ENCODE measurements at regions not wholly inside any gene's neighbourhood (a gene's known extent, or its start where the extent isn't known, plus 50 kb on each side); places are given as distances from the start of the nearest gene placed in this dataset.
"Not testable (repeated sequence)": the region's sequence is repeated elsewhere in the genome, so short reads cannot be mapped to it uniquely, and the experiment has no call there.

DNA sequence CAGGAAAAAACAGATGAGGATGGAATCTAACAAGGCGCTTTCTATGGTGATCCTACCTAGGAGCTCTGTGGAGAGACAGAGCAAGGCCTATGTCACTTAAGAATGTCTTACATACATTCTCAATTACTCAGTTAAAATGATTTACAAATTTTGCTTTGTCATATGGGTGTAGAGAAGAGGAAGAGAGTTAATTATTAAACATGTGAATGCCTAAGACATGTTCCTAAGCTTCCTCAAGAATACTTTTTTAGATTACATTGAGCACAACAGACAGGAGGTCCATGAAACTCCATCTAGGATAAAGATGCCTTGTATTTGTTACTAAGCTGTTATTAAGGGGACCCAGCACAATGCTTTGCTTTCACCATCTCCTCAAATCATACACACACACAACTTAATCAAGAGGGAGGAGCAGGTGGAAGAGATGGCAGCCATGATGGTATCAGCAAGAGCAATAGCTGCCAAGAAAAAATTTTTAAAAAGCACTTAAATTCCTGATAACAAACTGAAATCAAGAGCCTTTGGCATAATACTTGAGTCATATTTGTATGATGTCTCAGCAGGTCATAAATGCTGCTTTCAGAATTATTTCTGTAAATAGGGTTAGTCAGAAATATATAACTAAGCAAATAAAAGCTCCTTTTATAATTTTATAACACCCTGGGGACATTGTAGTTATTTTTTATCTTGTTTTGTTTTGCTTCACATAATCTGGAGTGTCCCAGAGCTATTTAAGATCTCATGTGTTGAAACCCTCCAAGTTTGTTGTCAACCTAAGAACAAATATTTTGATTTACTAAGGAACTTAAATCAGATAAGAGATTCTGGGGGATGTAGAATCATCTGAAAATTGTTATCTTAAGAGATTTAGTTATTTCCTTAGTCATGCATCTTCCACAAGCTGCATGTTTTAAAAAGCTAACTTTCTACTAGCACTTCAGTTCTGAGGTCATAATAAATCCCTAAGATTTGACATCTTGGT is 70.0 kb upstream of the CD2AP start:
- no peak for DNase-seq (ENCODE audit: low spot score)

DNA sequence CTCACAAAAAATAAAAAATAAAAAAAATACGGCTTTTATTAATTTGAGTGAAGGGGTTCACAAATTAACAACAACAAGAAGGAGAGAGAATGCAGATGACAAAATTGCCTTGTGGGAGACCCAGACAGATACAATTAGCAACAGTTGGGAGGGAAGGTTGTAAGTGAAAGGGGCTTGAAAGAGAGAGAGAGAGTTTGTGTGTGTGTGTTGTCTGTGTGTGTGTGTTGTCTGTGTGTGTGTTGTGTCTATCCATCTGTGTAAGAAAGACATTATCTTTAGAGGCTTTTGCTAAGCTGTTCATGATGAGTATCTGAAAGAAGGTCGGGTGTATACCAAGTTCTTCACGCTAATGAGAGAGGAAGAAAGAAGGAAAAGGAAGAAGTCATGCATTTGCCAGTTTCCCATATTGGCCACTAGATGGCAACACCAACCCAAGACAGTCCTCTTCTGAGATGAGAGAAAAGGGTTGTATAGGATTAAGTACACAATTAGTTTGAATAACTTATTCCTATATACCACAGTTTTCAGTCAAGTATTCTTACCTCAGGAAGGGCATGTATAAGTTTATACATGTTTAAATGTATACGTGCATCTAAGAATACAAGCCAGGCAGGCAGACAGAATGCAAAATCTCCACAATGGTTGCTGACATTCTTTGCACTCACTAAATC is 63.7 kb upstream of the CD2AP start:
- DNase-seq (ENCODE audit: low spot score), result peak; percentile 71

DNA sequence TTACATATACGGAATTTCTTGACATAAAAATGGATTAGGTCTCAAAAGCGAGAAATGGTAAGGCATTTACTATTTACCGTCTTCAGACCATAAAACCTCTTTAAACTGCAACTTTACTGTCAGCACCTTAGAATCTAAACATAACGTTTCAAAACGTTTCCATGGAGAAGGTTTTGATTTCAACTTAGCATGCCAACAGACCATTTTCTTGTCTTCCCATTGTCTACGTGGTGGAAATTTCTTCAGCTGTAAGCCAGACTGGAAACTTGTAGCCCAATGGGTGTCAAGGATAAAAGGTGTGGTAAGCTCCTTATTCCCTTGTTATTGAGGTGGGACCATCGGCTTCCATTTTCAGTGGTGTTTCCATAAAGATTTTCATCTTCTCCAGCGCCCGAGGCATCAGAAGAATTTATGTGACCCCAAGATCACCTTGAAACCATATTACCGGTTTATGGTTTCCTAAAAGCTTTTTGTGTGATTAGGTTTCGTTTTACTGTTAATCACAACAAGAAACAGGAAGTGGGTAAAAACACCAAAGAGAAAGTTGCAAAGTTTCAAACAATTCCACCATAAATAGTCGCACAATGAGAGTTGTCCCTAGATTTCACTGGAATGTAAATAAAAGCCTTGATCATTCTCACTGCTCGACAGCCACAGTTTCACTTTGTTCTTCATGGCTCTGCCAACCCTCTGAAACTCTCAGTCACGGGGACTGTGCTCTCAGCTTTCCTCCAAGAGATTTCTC is 63.0 kb upstream of the CD2AP start:
- peak; percentile 13 for DNase-seq (ENCODE audit: low spot score)

DNA sequence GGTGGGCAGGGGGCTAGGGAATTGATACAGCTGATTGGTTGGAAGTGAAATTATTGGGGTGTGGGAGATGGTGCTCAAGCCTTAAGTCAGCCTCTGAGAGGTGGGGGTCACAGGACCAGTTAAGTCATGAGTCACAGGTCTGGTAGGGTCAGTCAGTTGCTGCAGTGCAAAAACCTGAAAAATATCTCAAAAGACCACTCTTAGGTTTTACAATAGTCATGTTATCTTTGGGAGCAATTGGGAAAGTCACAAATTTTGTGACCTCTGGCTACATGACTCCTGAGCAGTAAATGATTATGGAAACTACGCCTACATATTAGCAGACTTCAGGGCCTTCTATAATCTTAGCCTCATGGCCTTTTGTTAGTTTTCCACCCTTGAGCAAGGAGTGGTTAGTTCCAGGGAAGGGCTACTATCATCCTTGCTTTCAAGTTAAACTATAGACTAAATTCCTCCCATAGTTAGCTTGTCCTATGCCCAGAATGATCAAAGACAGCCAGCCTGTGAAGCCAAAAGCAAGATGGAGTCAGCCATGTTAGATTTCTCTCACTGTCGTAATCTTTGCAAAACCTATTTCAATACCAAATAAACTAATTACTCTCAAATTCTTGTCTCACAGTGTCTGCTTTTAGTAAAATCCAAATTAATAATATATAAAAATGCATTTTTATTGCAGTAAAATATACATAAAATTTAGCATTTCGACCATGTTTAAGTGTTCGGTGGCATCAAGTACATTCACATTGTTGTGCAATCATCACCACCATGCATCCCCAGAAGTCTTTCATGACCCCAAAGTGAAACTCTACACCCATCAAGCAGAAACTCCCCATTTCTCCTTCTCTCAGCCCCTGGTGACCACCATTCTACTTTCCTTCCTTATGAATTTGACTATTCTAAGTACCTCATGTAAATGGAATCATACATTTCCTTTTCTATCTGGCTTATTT is 60.9 kb upstream of the CD2AP start:
- DNase-seq (ENCODE audit: low spot score), result no peak

DNA sequence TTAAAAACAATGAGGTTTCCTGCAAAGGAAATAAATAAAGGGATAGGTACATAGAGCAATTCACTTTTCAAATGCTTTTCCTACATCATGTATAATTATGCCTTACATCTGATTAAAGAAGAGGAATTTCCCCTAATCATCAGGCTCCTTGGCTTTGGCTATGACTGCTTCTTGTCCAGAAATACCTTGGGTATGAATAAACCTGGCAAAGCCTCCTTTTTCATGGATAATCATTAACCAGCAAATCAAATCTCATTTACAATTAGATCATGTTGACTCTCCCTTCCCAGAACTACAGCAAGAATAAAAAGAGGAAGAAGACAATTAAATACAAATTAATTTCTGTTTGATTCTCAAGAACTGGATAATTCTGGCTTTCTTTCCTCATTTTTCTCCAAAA is 58.0 kb upstream of the CD2AP start:
- no peak for DNase-seq (ENCODE audit: low spot score)

DNA sequence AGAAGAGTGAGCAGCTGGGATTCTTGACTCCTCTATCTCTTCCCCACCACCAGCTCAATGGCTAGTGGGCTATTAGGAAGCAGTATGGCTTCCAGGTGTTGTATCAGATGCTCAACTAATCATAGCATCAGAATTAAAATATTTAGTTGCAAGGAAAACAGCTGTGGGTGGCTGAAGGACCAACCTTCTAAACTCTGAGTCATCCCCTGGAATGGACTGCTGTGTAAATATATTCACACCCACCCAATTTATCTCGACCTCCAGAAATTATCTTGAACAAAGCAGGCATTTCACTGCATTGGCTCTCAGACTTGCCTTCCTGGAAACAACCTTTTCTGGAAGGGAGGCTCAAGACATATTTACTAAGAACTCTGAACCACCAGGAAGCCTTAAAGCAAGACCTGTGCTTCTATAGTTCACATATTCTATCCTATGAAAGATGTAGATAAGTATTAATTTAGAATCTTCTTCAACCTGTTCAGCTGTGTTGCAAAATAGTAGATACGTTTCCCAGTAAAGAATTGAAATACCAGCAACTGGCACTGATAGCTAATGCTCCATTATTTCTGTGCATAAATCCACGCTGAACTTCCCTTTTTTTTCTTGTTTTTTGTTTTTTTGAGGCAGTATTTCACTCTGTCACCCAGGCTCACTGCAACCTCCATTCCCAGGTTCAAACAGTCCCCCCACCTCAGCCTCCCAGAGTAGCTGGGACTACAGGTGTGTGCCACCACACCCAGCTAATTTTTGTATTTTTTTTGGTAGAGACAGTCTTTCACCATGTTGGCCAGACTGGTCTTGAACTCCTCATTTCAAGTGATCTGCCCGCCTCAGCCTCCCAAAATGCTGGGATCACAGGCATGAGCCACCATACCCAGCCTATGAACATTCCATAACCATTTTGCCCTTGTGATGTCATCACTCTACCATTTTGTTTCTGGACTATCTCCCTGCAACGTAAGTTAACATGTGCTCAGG is 56.9 kb upstream of the CD2AP start:
- DNase-seq (ENCODE audit: low spot score), result no peak

DNA sequence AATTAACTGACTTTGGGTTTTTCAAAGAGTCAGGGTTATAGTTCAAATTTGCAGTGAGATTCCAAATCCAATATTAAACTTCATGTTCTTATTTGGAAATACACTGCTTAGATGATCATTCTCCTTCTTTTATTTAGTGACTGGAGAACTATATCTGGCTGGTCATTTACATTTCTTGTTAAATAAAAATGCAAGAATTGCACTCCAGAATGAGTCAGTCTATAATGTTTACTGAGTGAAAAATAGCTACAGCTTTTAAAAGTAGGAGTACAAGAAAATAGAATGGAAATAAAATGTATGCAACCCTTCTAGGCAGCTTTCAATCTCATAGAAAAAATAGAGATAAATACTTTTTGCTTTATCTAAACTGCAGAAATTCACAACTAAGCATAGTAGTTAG is 54.5 kb upstream of the CD2AP start:
- no peak for DNase-seq (ENCODE audit: low spot score)

DNA sequence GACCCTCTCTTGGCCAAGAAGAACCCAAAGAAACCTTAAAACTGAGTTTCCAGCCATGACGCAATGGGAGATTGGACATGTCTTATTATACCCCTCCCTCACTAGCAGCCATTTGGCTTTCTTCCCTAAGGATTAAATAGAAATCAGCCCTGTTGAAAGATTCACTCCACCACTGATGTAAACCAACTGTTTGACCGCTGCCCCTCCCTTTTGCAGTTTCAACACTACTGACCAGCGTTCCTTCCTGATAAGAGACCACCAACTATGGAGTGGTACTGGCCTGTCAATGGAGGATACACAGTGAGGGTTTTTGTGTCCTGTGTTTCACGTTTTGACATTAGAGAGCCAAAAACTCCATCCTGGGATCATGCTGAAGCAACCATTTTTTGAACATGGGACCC is 53.2 kb upstream of the CD2AP start:
- DNase-seq (ENCODE audit: low spot score), result no peak

DNA sequence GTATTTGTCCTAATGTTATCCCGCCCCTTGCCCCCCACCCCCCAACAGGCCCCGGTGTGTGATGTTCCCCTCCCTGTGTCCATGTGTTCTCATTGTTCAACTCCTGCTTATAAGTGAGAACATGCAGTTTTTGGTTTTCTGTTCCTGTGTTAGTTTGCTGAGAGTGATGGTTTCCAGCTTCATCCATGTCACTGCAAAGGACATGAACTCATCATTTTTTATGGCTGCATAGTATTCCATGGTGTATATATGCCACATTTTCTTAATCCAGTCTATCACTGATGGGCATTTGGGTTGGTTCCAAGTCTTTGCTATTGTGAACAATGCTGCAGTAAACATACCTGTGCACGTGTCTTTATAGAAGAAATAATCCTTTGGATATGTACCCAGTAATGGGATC is 51.9 kb upstream of the CD2AP start:
- DNase-seq (ENCODE audit: low spot score), result not testable (repeated sequence)

DNA sequence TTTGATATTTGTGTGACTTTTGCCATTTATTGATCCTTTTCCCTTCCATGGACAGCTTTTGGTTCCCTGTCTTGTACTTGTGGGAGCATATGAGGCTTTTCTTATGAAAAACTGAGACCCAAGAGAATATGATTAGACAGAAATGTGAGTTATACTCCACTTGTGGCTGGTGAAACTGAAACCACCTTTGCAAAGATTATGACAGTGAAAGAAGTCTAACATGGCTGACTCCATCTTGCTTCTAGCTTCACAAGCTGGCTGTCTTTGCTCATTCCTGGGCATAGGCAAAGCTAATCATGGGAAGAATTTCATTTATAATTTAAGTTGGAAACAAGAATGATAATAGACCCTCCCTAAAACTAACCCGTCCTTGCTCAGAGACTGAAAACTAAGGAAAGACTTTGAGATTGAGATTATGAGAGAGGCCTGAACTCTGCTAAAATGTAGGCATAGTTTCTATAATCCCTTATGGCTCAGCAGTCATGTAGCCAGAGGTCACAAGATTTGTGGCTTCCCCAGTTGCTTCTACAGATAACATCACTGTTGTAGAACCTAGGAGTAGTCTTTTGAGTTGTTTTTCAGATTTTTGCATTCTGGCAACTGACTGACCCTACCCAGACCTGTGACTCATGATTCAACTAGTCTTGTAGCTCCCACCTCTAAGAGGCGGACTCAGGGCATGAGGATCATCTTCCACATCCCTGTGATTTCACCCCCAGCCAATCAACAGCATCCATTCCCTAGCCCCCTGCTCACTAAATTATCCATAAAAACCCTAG is 50.9 kb upstream of the CD2AP start:
- no peak for DNase-seq (ENCODE audit: low spot score)

DNA sequence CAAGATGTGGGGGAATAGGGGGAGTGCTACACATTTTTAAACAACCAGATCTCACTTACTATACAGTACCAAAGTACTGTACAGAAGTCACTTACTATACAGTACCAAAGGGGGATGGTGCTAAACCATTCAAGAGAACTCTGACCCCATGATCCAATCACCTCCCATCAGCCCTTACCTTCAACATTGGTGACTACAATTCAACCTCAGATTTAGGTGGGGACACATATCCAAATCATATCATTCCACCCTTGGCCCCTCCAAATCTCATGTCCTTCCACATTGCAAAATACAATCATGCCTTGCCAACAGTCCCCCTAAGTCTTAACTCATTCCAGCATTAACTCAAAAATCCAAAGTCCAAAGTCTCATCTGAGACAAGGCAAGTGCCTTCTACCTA is 49.9 kb upstream of the CD2AP start:
- no peak for DNase-seq (ENCODE audit: low spot score)

Data from globus pallidus (tissue), 1 donor.